ENCODE measurements at regions not wholly inside any gene's neighbourhood (a gene's known extent, or its start where the extent isn't known, plus 50 kb on each side); places are given as distances from the start of the nearest gene placed in this dataset.

DNA sequence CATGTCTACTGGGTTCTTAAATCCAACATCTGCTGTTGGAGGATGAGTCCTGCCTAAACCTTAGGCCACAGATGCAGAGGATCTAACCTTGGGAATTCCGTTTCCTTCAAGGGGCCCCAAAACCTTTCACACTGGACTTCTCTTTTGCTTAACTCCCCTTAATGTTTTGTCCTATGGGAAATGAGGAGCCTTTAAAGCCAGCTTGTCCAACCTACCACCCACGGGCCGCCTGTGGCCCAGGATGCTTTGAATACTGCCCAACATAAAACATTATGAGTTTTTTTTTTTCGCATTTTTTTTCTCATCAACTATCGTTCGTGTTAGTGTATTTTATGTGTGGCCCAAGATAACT, 157.2 kb upstream of the SLC1A4 start:
- DNase-seq, result no peak

DNA sequence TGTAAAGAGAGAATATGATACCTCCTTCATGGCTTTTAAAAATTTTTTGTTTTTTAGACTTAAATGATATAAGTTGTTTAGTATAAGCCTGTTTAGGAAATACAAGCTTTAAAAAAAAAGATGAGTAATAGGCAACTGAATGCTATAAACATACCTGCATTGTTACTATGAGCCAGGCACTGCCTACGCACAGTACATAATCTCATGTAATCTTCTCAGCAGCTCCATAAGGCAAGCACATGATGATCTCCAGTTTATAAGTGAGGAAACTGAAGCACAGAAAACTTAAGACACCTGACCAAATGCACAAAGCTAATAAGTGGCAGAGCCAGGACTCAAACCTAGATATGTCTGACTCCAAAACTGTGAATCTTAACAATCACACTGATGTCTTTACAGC, 156.3 kb upstream of the SLC1A4 start:
- DNase-seq, result no peak

DNA sequence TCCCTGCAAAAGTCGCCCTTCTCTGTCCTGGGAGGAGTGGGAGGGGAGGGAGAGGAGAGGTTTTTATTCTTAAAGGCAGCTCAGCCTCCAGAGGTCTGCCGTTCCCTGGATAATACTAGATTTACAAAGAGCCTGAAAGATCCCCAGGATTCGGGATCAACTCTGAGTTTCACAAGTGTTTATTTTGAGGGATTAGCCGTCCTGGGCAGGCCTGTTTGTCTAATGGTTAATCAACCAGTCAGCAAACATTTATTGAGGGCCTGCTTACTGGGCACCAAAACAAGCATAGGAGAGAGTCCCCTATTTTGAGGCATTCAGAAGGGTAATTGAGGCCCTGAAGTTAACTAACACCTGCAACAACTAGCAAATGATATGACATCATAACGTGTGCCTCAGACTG, 152.6 kb upstream of the SLC1A4 start:
- DNase-seq, result no peak

DNA sequence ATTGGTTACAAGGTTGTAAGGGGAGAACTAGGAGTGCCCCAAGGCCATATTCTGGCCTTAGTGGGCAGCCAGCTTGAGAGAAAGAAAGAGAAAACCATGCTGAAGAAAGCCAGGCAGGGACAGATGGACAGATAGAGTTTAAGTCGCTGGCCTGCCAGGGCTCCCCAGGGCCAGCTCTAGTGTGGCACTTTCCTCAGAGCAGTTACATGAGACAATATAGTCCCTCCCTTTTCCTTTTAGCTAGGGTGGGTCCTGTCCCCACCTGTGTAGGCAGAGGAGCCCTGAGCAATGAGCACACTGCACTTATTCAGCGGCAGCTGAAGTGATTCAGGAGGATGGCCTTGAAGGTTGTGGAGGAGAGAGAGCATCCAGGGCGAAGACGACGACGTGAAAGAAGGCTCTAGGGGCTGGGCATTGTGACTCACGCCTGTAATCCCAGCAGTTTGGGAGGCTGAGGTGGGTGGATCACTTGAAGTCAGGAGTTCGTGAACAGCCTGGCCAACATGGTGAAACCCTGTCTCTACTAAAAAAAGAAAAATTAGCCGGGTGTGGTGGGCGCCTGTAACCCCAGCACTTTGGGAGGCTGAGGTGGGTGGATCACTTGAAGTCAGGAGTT, 152.0 kb upstream of the SLC1A4 start:
- DNase-seq, result peak; percentile 74

DNA sequence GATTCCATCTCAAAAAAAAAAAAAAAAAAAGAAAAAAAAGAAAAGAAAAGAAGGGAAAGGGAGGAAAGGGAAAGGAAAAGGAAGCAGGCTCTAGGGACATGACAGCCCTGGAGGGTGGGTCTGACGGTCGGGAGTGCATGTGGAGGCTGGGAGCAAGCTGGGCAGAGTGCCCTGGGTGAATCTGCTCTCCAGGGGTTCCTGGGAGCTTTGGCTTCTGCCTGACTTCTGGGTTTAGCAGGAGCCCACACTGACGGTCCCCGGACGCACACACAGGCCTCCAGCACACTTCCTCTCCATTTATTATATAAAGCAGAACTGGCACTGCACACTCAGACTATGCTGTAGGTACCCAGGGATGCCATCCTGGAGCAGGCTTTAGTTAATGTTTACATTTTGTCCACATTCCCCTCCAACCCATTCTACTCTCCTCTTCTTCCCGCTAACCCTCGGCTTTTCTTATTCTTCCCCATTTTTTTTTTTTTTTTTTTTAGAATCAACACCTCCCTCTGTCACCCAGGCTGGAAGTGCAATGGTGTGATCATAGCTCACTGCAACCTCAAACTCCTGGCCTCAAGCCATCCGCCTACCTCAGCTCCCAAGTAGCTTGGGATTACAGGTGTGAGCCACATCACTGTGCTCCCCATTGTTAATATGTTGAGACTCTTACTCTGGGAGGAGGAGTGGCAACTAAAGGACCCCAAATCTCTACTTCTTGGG, 151.1 kb upstream of the SLC1A4 start:
- peak; percentile 53 for DNase-seq

DNA sequence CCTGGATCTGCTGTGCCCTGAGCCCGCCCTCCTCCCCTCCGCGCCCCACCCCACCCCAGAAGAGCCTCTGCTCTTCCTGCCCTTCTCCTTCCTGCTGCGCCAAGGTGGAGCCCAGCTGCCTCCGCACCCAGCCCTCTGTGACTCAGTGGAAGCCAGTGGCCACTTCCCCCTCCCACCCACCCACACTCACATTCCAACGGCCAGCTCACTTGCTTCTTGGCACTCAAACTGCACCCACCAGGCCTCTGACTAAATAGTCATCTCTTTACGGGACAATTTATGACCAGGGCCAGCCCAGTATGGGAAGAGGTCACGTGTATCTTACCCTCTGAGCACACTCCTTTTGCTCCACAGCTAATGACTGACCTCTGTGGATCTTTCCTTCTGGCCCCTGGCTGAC, 150.4 kb upstream of the SLC1A4 start:
- peak; percentile 97 for DNase-seq

DNA sequence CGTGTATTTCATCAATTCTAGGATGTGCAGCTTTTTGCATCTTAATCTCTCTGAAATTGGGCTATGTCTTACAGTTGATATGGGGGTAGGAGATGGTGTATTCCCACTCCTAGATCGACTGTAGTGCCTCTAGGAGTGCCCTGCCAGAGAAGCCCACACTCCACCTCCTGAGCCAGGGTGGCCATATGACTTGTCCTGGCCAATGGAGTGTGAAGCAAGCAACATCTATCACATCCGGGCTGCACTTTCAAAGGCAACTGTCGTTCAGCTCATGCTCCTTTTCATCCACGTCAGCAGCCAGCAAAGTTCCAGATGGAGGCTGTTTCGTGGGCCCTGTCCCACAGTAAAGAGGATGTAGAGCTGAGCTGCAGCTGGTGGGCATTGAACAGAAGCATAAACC, 149.4 kb upstream of the SLC1A4 start:
- DNase-seq, result no peak

DNA sequence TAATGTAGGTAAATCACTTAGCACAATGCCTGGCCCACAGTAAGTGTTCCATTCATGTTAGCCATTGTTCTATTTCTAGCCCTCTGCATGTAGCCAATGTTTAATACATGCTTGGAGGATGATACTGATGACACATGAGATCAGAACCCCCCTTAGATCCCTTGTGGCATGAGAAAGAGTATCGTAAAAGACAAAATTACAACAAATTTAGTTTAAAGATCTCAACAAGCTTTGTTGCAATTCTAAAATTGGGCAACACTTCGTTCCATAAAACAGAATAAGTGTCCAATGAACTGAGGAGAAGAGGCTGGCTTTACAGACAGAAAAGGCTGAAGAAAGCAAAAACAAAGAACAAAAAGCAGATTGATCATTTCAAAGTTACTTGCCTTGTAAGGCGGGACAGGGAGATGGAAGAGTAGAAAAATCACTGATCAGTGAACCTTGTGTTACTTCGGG, 148.7 kb upstream of the SLC1A4 start:
- DNase-seq, result no peak

DNA sequence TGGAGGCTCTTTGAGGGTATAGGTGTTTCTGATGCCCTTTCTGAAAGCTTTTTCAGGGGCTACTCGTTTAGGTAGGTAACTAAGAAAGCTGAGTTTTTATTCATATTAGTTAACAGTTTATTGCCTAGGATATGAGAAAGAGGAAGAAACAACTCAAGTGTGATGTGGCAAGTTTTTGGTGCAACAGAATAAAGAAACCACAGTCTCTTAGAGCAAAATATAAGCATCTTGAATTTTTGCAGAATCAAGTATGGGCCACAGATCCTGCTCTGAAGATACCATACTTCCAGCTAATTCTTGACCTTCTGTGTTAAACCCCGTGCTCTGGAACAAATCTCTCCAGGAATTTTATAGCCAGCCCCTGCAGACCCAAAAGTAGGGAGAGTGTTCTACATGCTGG, 147.7 kb upstream of the SLC1A4 start:
- DNase-seq, result no peak

DNA sequence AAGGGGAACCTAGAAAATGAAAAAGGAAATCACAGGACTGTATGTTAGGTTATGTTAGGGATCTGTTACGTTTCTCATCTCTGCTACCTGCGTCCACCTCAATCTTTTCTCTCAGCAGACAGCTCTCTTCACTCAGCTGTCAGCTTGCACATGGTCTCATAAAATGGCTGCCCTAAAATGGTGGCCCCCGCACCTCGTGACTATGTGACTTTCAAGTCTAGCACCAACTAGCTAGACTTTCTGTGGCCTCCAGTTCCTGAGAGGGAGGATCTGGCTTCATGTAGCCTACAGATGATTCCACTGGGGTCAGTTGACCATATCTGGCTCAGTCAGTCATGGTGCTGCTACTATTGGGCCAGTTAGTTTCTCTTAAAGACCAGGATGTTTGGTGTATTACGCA, 147.2 kb upstream of the SLC1A4 start:
- no peak for DNase-seq

DNA sequence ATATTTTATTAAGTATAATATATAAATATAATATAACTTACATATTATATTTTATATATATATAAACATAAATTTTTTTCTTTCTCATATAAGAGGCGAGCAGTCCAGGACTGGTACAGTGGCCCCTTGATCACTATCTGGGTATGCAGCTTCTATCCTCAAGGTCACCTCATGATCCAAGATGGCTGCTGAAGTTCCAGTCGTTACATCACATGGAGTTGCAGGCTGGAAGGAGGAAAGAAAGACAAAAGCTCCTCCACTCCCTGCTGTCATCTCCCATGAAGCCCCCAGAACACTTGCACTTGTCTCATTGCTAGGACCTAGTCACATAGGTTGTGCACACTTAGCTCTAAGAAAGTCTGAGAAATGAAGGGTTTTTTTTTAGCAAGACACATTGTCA, 145.1 kb upstream of the SLC1A4 start:
- no peak for DNase-seq

DNA sequence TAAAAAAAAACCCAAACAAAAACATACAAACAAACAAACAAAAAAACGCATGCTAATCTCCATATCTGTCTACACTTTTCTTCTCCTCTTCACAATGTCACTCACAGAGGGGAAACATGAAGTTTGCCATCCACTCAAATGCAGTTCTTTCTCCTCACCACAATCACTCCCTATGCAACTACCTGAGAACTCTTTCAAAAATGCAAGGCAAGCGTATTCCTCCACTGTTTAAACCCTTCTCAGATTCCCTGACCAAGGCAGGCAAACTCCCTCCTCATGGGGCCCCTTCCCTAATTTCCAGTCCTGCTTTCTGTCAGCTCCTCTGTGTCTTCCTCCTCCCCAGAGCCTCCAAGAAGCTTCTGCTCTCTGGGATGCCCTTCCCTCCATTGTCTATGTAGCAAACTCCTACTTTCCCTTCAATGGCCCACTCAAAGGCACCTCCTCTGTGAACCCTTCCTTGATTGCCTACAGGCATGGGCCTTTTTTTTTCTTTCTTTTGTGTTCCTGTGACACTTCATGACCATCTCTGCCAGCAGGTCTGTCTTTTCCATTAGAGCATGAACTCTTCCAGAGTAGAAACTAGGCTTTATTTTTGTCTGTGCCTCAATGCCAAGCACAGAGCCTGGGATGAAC, 143.8 kb upstream of the SLC1A4 start:
- no peak for DNase-seq

DNA sequence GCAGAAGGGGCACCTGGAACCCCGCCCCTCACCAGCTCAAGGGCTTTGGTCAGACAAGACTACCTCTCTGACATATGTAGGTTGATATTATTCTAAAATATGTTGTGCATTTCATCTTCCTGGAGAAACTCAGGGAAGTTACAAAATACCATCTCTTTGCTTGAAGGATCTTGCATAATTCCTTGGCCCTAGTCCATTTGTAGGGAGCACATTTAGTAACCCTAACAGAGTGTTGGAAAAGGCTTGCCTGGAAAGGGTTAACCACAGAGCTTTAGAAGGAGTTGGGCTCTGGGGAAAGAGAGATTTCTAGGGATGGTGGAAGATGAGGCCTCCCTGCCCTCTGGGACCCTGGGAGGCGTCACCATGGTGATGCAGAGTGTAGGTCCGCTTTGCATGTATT, 143.0 kb upstream of the SLC1A4 start:
- DNase-seq, result peak; percentile 28

DNA sequence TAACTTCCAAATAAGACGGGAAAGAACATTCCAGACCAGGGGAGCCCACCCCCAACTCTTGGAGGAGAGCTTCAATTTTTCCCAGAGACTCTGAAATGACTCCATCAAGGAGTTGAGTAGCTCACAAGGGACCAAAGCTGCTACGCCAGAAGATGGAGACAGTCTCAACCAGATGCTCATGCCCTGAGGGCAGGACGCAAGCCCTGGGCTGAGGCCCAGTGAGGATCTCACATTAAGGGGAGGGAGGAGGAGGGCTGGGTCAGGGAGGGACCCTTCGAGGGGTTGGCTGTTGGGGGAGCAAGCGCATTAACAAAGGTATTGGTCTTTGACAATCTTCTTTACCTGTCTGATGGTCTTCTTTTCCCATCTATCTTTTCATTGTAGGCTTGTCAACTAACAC, 141.3 kb upstream of the SLC1A4 start:
- no peak for DNase-seq

DNA sequence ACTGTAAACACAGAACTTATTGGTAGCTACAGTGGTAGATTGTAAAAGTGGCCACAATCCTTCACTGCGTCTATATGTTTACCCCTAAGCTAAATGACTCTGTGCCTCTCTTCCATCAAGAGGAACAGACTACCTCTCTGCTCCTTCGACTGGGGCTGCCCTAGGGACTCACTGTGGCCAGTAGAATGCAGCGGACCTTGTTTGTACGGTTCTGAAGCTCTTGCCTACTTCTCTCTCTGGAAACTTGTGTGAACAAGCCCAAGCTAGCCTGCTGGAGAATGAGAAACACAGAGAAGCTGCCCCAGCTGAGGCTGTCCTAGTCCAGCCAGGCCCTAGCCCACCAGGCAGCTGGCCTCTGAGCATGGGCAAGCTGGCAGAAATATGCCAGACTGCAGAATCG, 140.8 kb upstream of the SLC1A4 start:
- DNase-seq, result no peak

DNA sequence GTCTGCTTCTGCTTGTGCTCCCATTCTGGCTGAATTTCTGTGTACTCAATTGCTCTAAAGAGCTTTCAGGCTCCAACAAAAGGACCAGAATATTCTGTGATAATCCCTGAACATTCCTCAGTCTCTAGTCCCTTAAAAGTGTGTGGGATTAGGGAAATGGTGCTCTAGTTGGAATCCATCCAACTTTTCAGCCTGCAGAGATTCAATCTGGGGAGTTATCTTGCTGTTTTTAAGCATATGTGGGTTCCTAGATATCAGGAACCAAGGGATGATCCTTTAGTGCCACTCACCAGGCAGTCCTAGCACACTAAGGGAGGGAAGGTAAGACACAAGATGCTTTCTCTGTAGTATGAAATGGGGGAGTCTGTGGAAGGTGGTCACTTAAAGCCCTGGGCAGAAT, 140.3 kb upstream of the SLC1A4 start:
- DNase-seq, result no peak

DNA sequence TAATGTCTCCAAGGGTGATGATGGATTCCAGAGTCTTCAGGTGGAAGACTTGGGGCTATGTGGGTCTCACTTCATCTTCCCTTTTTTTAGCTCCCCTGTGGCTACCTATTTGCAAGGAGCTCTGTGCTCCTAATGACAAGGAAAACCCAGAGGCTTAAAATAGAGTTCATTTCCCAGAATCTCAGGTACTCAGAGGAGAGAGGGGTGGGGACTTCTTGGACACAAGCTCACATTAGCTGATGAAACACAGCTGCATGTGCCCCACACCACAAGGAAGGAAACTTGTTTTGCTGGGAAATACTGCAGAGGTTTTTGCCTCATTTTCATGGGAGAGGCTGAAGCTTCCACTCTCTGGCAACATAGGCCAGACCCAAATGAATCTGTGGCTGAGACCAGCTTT, 138.6 kb upstream of the SLC1A4 start:
- no peak for DNase-seq

DNA sequence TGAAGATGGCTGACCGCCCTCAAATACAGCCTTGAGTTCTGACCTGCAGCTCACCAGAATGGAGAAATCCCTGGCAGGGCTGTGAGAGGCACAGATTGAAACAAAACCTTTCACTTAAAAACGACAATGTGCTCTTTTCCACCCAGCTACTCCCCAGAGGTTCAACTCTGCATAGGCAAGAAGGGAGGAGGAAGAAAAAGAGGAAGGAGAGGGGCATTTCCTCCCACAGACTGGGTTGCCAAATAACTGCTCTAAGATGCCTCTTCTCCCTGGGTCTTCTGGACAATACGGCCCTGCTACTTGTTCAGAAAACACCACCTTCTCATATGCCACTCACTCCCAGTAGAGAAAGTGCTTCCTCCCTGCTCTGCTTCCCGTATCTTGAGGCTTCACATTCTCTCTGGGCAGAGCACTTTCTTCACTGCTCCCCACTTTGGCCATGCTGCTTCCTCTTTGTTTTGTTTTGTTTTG, 136.4 kb upstream of the SLC1A4 start:
- DNase-seq, result no peak

DNA sequence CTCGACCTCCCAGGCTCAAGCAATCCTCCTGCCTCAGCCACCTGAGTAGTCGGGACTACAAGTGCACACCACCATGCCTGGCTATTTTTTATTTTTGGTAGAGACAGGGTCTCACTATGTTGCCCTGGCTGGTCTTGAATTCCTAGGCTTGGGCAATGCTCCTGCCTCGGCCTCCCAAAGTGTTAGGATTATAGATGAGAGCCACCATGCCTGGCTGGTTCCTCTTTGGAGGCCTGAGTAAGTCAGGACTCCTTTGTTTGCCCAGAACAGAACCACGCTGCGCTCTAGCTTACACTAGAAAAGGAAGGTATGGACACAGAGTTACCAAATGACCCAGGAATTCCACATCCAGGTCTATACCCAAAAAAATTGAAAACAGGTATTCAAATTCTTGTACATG, 135.9 kb upstream of the SLC1A4 start:
- no peak for DNase-seq

DNA sequence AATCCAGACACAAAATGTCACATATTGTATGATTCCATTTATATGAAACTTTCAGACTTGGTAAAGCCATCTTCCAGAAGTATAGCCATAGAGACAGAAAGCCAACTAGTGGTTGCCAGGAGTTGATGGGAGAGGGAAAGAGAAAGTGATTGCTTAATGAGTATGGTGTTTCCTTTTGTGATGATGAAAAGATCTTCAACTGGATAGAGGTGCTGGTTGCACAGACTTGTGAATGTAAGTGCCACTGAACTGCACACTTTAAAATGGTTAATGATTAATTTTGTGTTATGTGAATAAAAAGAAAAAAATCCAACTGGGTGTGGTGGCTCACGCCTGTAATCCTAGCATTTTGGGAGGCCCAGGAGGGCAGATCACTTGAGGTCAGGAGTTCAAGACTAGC, 135.3 kb upstream of the SLC1A4 start:
- DNase-seq, result no peak

DNA sequence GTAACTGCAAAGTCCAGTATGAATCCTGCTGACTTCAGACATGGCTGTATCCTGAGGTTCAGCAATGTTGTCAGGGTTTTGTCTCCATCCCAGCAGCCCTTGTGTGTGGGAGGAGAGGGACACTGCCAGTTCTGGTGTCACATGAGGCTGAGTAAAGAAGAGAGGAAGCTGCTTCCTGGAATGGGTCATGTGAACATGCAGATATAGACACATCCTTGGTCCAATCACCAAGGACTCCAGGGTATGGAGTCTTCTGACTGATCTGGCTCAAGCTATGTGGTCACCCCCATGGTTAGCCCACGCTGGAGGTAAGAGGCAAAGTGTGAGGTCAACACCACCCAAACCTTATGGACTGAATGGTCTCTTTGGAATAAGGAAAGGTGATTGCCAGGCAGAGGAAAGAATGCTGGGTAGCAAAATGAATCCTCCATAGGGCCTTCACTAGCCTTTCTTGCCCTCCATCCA, 134.4 kb upstream of the SLC1A4 start:
- peak; percentile 46 for DNase-seq

DNA sequence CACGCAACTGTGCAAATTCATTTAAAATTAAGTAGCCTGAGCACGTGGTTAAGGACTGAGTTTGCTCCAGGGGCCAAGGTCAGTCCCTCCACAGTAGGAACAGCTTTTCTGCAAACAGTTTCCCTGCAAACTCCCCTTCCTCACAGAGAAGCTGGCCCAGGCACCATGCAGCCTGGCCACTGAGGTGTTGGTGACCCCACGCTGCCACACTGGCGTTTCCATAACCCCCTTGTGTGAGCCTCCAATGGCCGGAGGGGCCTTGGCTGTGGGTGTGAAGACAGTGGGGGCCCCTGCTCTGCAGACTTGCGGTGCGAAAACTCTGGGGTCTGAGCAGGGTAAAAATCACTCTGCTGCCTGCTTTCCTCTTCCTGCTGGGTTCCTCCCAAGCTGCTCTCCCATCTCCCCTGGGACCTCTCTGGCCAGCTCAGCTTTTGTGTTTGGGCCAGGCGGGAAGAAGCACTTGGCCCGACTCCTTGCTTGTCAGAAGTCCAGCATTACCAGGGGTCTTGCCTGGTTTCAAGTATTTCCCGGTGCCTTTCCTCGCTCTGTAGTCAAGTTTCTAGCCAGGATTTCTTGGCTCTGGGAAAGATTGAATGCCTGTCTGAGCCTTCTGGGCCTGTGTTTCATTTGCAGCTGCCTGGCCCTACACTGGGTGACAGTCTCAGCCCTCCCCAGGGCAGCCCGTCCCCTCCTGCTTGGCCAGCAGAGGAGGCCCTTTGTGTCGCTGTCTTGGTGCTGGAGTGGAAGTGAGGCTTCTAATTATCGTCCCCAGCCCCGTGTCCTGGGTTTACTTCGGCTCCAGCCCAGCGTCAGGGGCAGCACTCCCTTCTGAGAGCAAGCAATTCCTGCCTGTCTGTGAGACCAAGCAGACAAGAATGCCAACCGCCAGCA, 131.4 kb upstream of the SLC1A4 start:
- no peak for DNase-seq
